CD4-positive, alpha-beta T cell treated with Interleukin-17A for 1 hour (primary cell): ENCODE measurements at regions not wholly inside any gene's neighbourhood (a gene's known extent, or its start where the extent isn't known, plus 50 kb on each side); places are given as distances from the start of the nearest gene placed in this dataset.

Experiments used
- DNase-seq: peaks from one replicate; pipeline ENCODE4 v3.0.0-alpha.2; 2020

GRCh38 chr14:41403360-41403759 lies 203.3 kb upstream of the LRFN5 start:
- DNase-seq: no peak

- no peak for DNase-seq
These were observed 208.8 kb upstream of the LRFN5 start for GRCh38 chr14:41397926-41398325.

- DNase-seq: no peak
These were observed 213.2 kb upstream of the LRFN5 start for GRCh38 chr14:41393512-41393911.

- no peak for DNase-seq
These were observed 214.4 kb upstream of the LRFN5 start for GRCh38 chr14:41392226-41392625.

GRCh38 chr14:41389355-41389754 lies 217.3 kb upstream of the LRFN5 start:
- no peak for DNase-seq

- no peak for DNase-seq
These were observed 220.9 kb upstream of the LRFN5 start for GRCh38 chr14:41385797-41386196.

GRCh38 chr14:41380017-41380416 lies 226.7 kb upstream of the LRFN5 start:
- DNase-seq: no peak

GRCh38 chr14:41378526-41378925 lies 228.2 kb upstream of the LRFN5 start:
- no peak for DNase-seq

- no peak for DNase-seq
These were observed 228.7 kb upstream of the LRFN5 start for GRCh38 chr14:41377932-41378331.

- no peak for DNase-seq
These were observed 232.6 kb upstream of the LRFN5 start for GRCh38 chr14:41374092-41374491.

- DNase-seq: no peak
These were observed 244.5 kb upstream of the LRFN5 start for GRCh38 chr14:41362139-41362538.

- no peak for DNase-seq
These were observed 246.6 kb upstream of the LRFN5 start for GRCh38 chr14:41360126-41360525.

- DNase-seq: no peak
These were observed 250.8 kb upstream of the LRFN5 start for GRCh38 chr14:41355866-41356265.

GRCh38 chr14:41350476-41350875 lies 256.2 kb upstream of the LRFN5 start:
- no peak for DNase-seq

GRCh38 chr14:41349289-41349910 lies 257.3 kb upstream of the LRFN5 start:
- DNase-seq: no peak

- DNase-seq: no peak
These were observed 262.8 kb upstream of the LRFN5 start for GRCh38 chr14:41343857-41344256.

GRCh38 chr14:41313196-41313595 lies 293.5 kb upstream of the LRFN5 start:
- DNase-seq: no peak

GRCh38 chr14:41303506-41303905 lies 303.2 kb upstream of the LRFN5 start:
- DNase-seq: no peak

GRCh38 chr14:41302776-41303175 lies 303.9 kb upstream of the LRFN5 start:
- DNase-seq: no peak

- no peak for DNase-seq
These were observed 306.8 kb upstream of the LRFN5 start for GRCh38 chr14:41299924-41300323.

- no peak for DNase-seq
These were observed 308.4 kb upstream of the LRFN5 start for GRCh38 chr14:41298328-41298690.

- DNase-seq: no peak
These were observed 308.9 kb upstream of the LRFN5 start for GRCh38 chr14:41297576-41298327.

GRCh38 chr14:41295734-41296133 lies 310.9 kb upstream of the LRFN5 start:
- DNase-seq: no peak

GRCh38 chr14:41289025-41289424 lies 317.7 kb upstream of the LRFN5 start:
- DNase-seq: no peak

GRCh38 chr14:41285186-41285748 lies 321.4 kb upstream of the LRFN5 start:
- DNase-seq: no peak
